GM12892 (cell line): ENCODE measurements at regions not wholly inside any gene's neighbourhood (a gene's known extent, or its start where the extent isn't known, plus 50 kb on each side); places are given as distances from the start of the nearest gene placed in this dataset.

ENCODE experiments used
- POLR2A ChIP-seq: IDR thresholded peaks from 2 replicates; pipeline ENCODE4 v1.6.1; 2011; ENCODE audit warnings: low read depth, low read length, control low read depth
- POLR2AphosphoS5 ChIP-seq: IDR thresholded peaks from 2 replicates; pipeline ENCODE4 v1.6.1; 2011; ENCODE audit warnings: low read depth, low read length, control low read depth
- TAF1 ChIP-seq: IDR thresholded peaks from 2 replicates; pipeline ENCODE4 v1.6.1; 2011; ENCODE audit warnings: low read depth, mild to moderate bottlenecking, control low read depth, low read length, borderline replicate concordance

DNA sequence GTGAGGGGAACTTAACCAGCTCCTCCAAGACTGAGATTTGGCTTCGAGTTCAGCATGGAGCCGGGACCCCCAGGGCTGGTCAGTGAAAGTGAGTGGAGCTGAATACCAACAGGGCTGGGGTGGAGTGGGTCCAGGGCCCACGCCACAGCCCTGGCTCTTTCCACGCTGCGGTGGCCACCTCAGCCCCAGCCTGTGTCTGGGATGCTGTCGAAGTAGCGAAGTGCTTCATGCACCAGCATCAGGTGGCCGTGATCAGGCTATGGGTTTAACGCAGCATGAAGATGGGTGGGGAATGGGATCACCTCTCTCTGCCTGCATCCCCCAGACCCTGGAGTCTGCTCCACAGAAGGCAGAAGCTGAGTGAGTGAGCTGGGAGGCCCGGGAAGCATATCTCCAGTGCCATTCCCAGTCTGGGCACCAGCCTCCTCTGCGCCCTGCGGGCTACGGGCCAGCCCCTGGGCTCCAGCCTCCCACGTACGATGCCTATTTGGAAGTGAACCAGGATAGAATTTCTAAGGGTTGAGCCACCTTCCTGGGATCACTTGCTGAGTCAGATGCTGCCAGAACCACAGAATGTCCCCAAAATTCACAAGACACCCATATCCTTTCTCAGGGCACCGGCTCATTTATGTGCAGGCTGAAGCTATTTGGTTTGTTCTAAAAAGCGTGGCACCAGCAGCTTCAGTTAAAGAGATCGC, 131.1 kb upstream of the CHST15 start:
- TF ChIP-seq TAF1: no peak
- no peak for TF ChIP-seq POLR2A
- no peak for TF ChIP-seq POLR2AphosphoS5
